Endothelial cell of umbilical vein (primary cell): ENCODE measurements at regions not wholly inside any gene's neighbourhood (a gene's known extent, or its start where the extent isn't known, plus 50 kb on each side); places are given as distances from the start of the nearest gene placed in this dataset.

Source experiments
- BruUV-seq: library from RNA; stranded (reverse); fragments of 400-500 nt; replicated peaks from 2 replicates; lab custom pipeline; 2021; lab: Mats Ljungman, UMichigan
- CTCF ChIA-PET: fragments of 300-600, 350-600 bp; sonication (Branson Sonifier 250); formaldehyde crosslinking; loops from one replicate; lab custom pipeline; 2021; ENCODE audit warnings: antibody characterized with exemption, inconsistent platforms; lab: Charles Lee
- POLR2A ChIA-PET: fragments of 300-600, 350-600 bp; sonication (Branson Sonifier 250); formaldehyde crosslinking; loops from one replicate; lab custom pipeline; 2021; ENCODE audit warnings: antibody characterized with exemption, inconsistent platforms; lab: Charles Lee
- DNase-seq: peaks from one replicate; pipeline ENCODE4 v3.0.0-alpha.2; 2011; ENCODE audit warnings: low read depth, low spot score
- FAIRE-seq: peaks from 2 replicates; lab custom pipeline; 2011; peaks lifted over from hg19 to GRCh38; lab: Jason Lieb, UNC
- H2AFZ ChIP-seq: 2 replicates; pipeline ENCODE4 v1.6.0; 2012; ENCODE audit warnings: low read depth, low read length, control low read depth, inconsistent platforms
- H3K27ac ChIP-seq: 2 replicates; pipeline ENCODE4 v1.5.1; 2011; ENCODE audit warnings: low read depth, mild to moderate bottlenecking, control low read depth, low read length, moderate library complexity; ENCODE audit not compliant: insufficient read depth
- H3K27me3 ChIP-seq, 2 experiments: 2 replicates each; pipeline versions ENCODE4 v1.6.0 to v1.6.1; 2011; ENCODE audit warnings: low read length in 2 of 2, mixed read lengths in 1 of 2; ENCODE audit not compliant: control insufficient read depth in 2 of 2, insufficient read depth in 2 of 2
- H3K36me3 ChIP-seq, 2 experiments: 2 replicates in 1 of 2; 3 replicates in 1 of 2; pipeline ENCODE4 v1.5.1; 2011; ENCODE audit warnings: low read length in 2 of 2, mild to moderate bottlenecking in 1 of 2, moderate library complexity in 1 of 2; ENCODE audit not compliant: control insufficient read depth in 2 of 2, insufficient read depth in 2 of 2; ENCODE audit errors: extremely low read depth in 1 of 2
- H3K4me1 ChIP-seq: 3 replicates; pipeline ENCODE4 v1.5.1; 2011; ENCODE audit warnings: mild to moderate bottlenecking, low read length; ENCODE audit not compliant: control insufficient read depth, insufficient read depth; ENCODE audit errors: extremely low read depth
- H3K4me2 ChIP-seq: 2 replicates; pipeline ENCODE4 v1.6.1; 2011; ENCODE audit warnings: low read length, control low read depth, mixed read lengths; ENCODE audit not compliant: insufficient read depth
- H3K4me3 ChIP-seq, 3 experiments: fragments of 200-600 bp in 1 of 3; sonication (generic), shearing (Covaris generic) in 1 of 3; replicated peaks in 1 of 3; 2 replicates each; pipeline ENCODE4 v1.5.1; 2011 to 2016; ENCODE audit warnings: control low read depth in 3 of 3, low read length in 3 of 3, mild to moderate bottlenecking in 2 of 3, inconsistent platforms in 1 of 3, low read depth in 1 of 3, moderate library complexity in 1 of 3; ENCODE audit not compliant: insufficient read depth in 1 of 3
- H3K79me2 ChIP-seq: 2 replicates; pipeline ENCODE4 v1.6.0; 2012; ENCODE audit warnings: low read length, inconsistent platforms; ENCODE audit not compliant: control insufficient read depth, insufficient read depth
- H3K9ac ChIP-seq: replicated peaks from 2 replicates; pipeline ENCODE3; 2011; ENCODE audit warnings: low read length, control low read depth; ENCODE audit not compliant: insufficient read depth; ENCODE audit errors: extremely low read depth
- H3K9me1 ChIP-seq: replicated peaks from 3 replicates; pipeline ENCODE4 v1.6.0; 2011; ENCODE audit warnings: mild to moderate bottlenecking, low read length; ENCODE audit not compliant: control insufficient read depth, insufficient read depth; ENCODE audit errors: extremely low read depth
- H3K9me3 ChIP-seq: replicated peaks from 2 replicates; pipeline ENCODE4 v1.5.1; 2012; ENCODE audit warnings: low read length, inconsistent platforms; ENCODE audit not compliant: control insufficient read depth, insufficient read depth
- H4K20me1 ChIP-seq: replicated peaks from 2 replicates; pipeline ENCODE3; 2011; ENCODE audit warnings: mild to moderate bottlenecking, low read length; ENCODE audit not compliant: control insufficient read depth, insufficient read depth; ENCODE audit errors: extremely low read depth
- EZH2 ChIP-seq: IDR thresholded peaks from 2 replicates; pipeline ENCODE4 v1.6.1; 2012; ENCODE audit warnings: borderline replicate concordance, low read depth, mild to moderate bottlenecking, moderate library complexity, low read length, inconsistent platforms; ENCODE audit not compliant: severe bottlenecking
- FOS ChIP-seq: IDR thresholded peaks from 2 replicates; pipeline ENCODE4 v1.6.1; 2011; ENCODE audit warnings: mild to moderate bottlenecking, low read length, moderate library complexity, borderline replicate concordance; ENCODE audit not compliant: insufficient read depth
- GATA2 ChIP-seq: IDR thresholded peaks from 2 replicates; pipeline ENCODE4 v1.7.0; 2011; ENCODE audit warnings: low read depth, mild to moderate bottlenecking, moderate library complexity, mixed read lengths, low read length; ENCODE audit not compliant: insufficient read length, insufficient read depth
- JUN ChIP-seq: IDR thresholded peaks from 2 replicates; pipeline ENCODE4 v1.6.1; 2011; ENCODE audit warnings: borderline replicate concordance, low read depth; ENCODE audit not compliant: insufficient read length, insufficient read depth
- MAX ChIP-seq: IDR thresholded peaks from 2 replicates; pipeline ENCODE4 v1.6.1; 2011; ENCODE audit not compliant: insufficient read depth, insufficient read length
- MYC ChIP-seq: IDR thresholded peaks from one replicate; pipeline ENCODE4 v1.6.1; 2011; ENCODE audit warnings: mild to moderate bottlenecking, low read depth, low read length
- POLR2A ChIP-seq: IDR thresholded peaks from 2 replicates; pipeline ENCODE4 v1.6.1; 2012; ENCODE audit warnings: low read depth, mild to moderate bottlenecking, control low read depth, low read length
- POLR2AphosphoS5 ChIP-seq: IDR thresholded peaks from 2 replicates; pipeline ENCODE4 v1.6.1; 2012; ENCODE audit warnings: low read depth, mild to moderate bottlenecking, control low read depth, low read length, moderate library complexity; ENCODE audit not compliant: insufficient read depth
- dilution Hi-C: fragments of 300-500 bp; cut with MboI; formaldehyde crosslinking; loops from one replicate; pipeline ENCODE4 v1.15.0; 2019; ENCODE audit warnings: low sequenced_read_pairs; ENCODE audit not compliant: extremely low pct_ligation_motif_present
- intact Hi-C: fragments of 100-400 bp; cut with micrococcal nuclease; formaldehyde crosslinking; loops from one replicate; pipeline ENCODE4 v1.10.0; 2022
- TF ChIP-seq, protein P1 (sequence below), 2 donors: IDR thresholded peaks; 1 replicate in 1 of 2; 2 replicates in 1 of 2; pipeline ENCODE4 v1.5.1; 2011; ENCODE audit warnings: low read length in 2 of 2, mild to moderate bottlenecking in 2 of 2, moderate library complexity in 2 of 2, control low read depth in 1 of 2, inconsistent platforms in 1 of 2, low read depth in 1 of 2; ENCODE audit not compliant: insufficient read depth in 1 of 2; ENCODE audit errors: extremely low read depth in 1 of 2

- intact Hi-C loops (no loop called here), dilution Hi-C loops (no loop called here)
- FAIRE-seq (no peak), DNase-seq (no peak)
- no peaks in the 10 kb centered on the region for H3K9me1 ChIP-seq
- H2AFZ ChIP-seq = no peak overlapping the region
- H3K4me3 ChIP-seq = no peak overlapping the region
- no peaks in the 10 kb centered on the region for H3K9me3 ChIP-seq
- BruUV-seq = no TSS peak
- H3K27me3 ChIP-seq = no peaks in the 10 kb centered on the region
- no peak overlapping the region for H3K4me2 ChIP-seq
- H3K4me1 ChIP-seq = no peaks in the 10 kb centered on the region
- TF ChIP-seq, protein P1, sequence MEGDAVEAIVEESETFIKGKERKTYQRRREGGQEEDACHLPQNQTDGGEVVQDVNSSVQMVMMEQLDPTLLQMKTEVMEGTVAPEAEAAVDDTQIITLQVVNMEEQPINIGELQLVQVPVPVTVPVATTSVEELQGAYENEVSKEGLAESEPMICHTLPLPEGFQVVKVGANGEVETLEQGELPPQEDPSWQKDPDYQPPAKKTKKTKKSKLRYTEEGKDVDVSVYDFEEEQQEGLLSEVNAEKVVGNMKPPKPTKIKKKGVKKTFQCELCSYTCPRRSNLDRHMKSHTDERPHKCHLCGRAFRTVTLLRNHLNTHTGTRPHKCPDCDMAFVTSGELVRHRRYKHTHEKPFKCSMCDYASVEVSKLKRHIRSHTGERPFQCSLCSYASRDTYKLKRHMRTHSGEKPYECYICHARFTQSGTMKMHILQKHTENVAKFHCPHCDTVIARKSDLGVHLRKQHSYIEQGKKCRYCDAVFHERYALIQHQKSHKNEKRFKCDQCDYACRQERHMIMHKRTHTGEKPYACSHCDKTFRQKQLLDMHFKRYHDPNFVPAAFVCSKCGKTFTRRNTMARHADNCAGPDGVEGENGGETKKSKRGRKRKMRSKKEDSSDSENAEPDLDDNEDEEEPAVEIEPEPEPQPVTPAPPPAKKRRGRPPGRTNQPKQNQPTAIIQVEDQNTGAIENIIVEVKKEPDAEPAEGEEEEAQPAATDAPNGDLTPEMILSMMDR (IDR thresholded peaks at IDR 0.05; ENCODE audit: extremely low read depth in 1 of 2, insufficient read depth in 1 of 2, low read depth in 1 of 2, low read length in 2 of 2) = no peak
- TF ChIP-seq FOS (no peak), MYC (no peak), POLR2A (no peak), GATA2 (no peak), JUN (no peak), POLR2AphosphoS5 (no peak), MAX (no peak), EZH2 (no peak)
- H3K36me3 ChIP-seq = no peaks in the 10 kb centered on the region
- H3K27ac ChIP-seq = no peak overlapping the region
- no peak overlapping the region for H3K9ac ChIP-seq
- H3K79me2 ChIP-seq = no peaks in the 10 kb centered on the region
- ChIA-PET POLR2A (no interaction called here), CTCF (no interaction called here)
- H4K20me1 ChIP-seq = no peaks in the 10 kb centered on the region
Observed at GRCh38 chr7:118418433-118418832, 193.9 kb downstream of the ANKRD7 start.
